Globus pallidus (tissue), 1 donor: ENCODE measurements at regions not wholly inside any gene's neighbourhood (a gene's known extent, or its start where the extent isn't known, plus 50 kb on each side); places are given as distances from the start of the nearest gene placed in this dataset.

Source experiments
- DNase-seq: peaks from one replicate; pipeline ENCODE4 v3.0.0-alpha.2; 2015; ENCODE audit warnings: low spot score

GRCh38 chr3:64353226-64353625, 128.0 kb upstream of the PRICKLE2 start:
- no peak for DNase-seq

- DNase-seq: no peak
These were observed 127.3 kb upstream of the PRICKLE2 start for GRCh38 chr3:64352639-64352992.

GRCh38 chr3:64351713-64352638, 126.7 kb upstream of the PRICKLE2 start:
- no peak for DNase-seq

GRCh38 chr3:64349551-64349950, 124.3 kb upstream of the PRICKLE2 start:
- no peak for DNase-seq

GRCh38 chr3:64345371-64345770, 120.1 kb upstream of the PRICKLE2 start:
- no peak for DNase-seq

GRCh38 chr3:64344721-64345207, 119.5 kb upstream of the PRICKLE2 start:
- no peak for DNase-seq

GRCh38 chr3:64343689-64344430, 118.6 kb upstream of the PRICKLE2 start:
- DNase-seq: no peak

- DNase-seq: no peak
These were observed 117.8 kb upstream of the PRICKLE2 start for GRCh38 chr3:64342940-64343688.

GRCh38 chr3:64341296-64341695, 116.0 kb upstream of the PRICKLE2 start:
- no peak for DNase-seq

- DNase-seq: no peak
These were observed 115.4 kb upstream of the PRICKLE2 start for GRCh38 chr3:64340641-64341101.

- DNase-seq: no peak
These were observed 111.2 kb upstream of the PRICKLE2 start for GRCh38 chr3:64336488-64336887.

- DNase-seq: no peak
These were observed 107.4 kb upstream of the PRICKLE2 start for GRCh38 chr3:64332459-64333350.

- DNase-seq: no peak
These were observed 106.3 kb upstream of the PRICKLE2 start for GRCh38 chr3:64331605-64332004.

- no peak for DNase-seq
These were observed 103.8 kb upstream of the PRICKLE2 start for GRCh38 chr3:64329037-64329436.

- DNase-seq: no peak
These were observed 102.0 kb upstream of the PRICKLE2 start for GRCh38 chr3:64327100-64327804.

- no peak for DNase-seq
These were observed 96.5 kb upstream of the PRICKLE2 start for GRCh38 chr3:64321747-64322146.

GRCh38 chr3:64319391-64319790, 94.1 kb upstream of the PRICKLE2 start:
- no peak for DNase-seq

GRCh38 chr3:64318668-64319271, 93.5 kb upstream of the PRICKLE2 start:
- no peak for DNase-seq

- no peak for DNase-seq
These were observed 92.7 kb upstream of the PRICKLE2 start for GRCh38 chr3:64318001-64318400.

GRCh38 chr3:64316971-64317370, 91.7 kb upstream of the PRICKLE2 start:
- no peak for DNase-seq
